ENCODE measurements at regions not wholly inside any gene's neighbourhood (a gene's known extent, or its start where the extent isn't known, plus 50 kb on each side); places are given as distances from the start of the nearest gene placed in this dataset.

DNA sequence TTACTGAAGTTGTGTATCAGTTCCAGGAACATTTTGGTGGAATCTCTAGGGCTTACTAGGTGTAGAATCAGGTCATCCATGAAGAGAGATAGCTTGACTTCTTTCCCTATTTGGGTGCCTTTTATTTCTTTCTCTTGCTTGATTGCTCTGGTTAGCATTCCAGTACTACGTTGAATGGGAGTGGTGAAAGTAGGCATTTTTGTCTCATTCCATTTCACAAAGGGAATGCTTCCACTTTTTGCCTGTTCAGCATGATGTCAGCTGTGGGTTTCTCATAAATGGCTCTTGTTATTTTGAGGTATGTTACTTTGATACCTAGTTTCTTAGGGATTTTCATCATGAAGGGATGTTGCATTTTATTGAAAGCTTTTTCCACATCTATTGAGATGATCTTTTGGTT is 195.3 kb downstream of the MOXD1 start:
- Histone ChIP-seq H3K79me2 (ENCODE audit: low read length) (no peaks in the 10 kb centered on the region), H3K4me3 (ENCODE audit: low read length) (no peak overlapping the region), H3F3A (ENCODE audit: insufficient read depth, low read length) (no peaks in the 10 kb centered on the region), H3K4me2 (ENCODE audit: low read depth, low read length) (no peak overlapping the region), H2AFZ (ENCODE audit: low read length) (no peak overlapping the region), H3K36me3 (replicated peaks; ENCODE audit: insufficient read depth, low read length) (no peaks in the 10 kb centered on the region), H3K27me3 (replicated peaks; ENCODE audit: insufficient read depth, low read length) (no peaks in the 10 kb centered on the region), H3K9me2 (replicated peaks; ENCODE audit: insufficient read depth, low read length) (no peaks in the 10 kb centered on the region), H3K4me1 (ENCODE audit: low read length) (no peaks in the 10 kb centered on the region), H4K20me1 (ENCODE audit: insufficient read depth, low read length) (no peaks in the 10 kb centered on the region), H3K9me3 (replicated peaks; ENCODE audit: insufficient read depth, low read length) (no peaks in the 10 kb centered on the region), H3K27ac (ENCODE audit: low read length) (no peak overlapping the region), H3K9ac (ENCODE audit: low read length) (no peak overlapping the region)
- no peak for TF ChIP-seq EZH2 (optimal IDR thresholded peaks at IDR 0.05; ENCODE audit: low read depth, low read length)
- no peak for TF ChIP-seq EZH2phosphoT487 (IDR thresholded peaks at IDR 0.05; ENCODE audit: low read length)
- TF ChIP-seq, protein P1, sequence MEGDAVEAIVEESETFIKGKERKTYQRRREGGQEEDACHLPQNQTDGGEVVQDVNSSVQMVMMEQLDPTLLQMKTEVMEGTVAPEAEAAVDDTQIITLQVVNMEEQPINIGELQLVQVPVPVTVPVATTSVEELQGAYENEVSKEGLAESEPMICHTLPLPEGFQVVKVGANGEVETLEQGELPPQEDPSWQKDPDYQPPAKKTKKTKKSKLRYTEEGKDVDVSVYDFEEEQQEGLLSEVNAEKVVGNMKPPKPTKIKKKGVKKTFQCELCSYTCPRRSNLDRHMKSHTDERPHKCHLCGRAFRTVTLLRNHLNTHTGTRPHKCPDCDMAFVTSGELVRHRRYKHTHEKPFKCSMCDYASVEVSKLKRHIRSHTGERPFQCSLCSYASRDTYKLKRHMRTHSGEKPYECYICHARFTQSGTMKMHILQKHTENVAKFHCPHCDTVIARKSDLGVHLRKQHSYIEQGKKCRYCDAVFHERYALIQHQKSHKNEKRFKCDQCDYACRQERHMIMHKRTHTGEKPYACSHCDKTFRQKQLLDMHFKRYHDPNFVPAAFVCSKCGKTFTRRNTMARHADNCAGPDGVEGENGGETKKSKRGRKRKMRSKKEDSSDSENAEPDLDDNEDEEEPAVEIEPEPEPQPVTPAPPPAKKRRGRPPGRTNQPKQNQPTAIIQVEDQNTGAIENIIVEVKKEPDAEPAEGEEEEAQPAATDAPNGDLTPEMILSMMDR (IDR thresholded peaks at IDR 0.05; ENCODE audit: low read length): no peak
- no peak for DNase-seq

GRCh38 chr6:132204591-132204990 is 196.7 kb downstream of the MOXD1 start:
- Histone ChIP-seq H3K4me3 (ENCODE audit: low read length) (no peak overlapping the region), H3K36me3 (replicated peaks; ENCODE audit: insufficient read depth, low read length) (no peaks in the 10 kb centered on the region), H3K9me2 (replicated peaks; ENCODE audit: insufficient read depth, low read length) (no peaks in the 10 kb centered on the region), H3K79me2 (ENCODE audit: low read length) (no peaks in the 10 kb centered on the region), H3K27ac (ENCODE audit: low read length) (no peak overlapping the region), H3F3A (ENCODE audit: insufficient read depth, low read length) (no peaks in the 10 kb centered on the region), H3K9ac (ENCODE audit: low read length) (no peak overlapping the region), H3K4me1 (ENCODE audit: low read length) (no peaks in the 10 kb centered on the region), H3K4me2 (ENCODE audit: low read depth, low read length) (no peak overlapping the region), H3K27me3 (replicated peaks; ENCODE audit: insufficient read depth, low read length) (no peaks in the 10 kb centered on the region), H4K20me1 (ENCODE audit: insufficient read depth, low read length) (no peaks in the 10 kb centered on the region), H2AFZ (ENCODE audit: low read length) (no peak overlapping the region), H3K9me3 (replicated peaks; ENCODE audit: insufficient read depth, low read length) (no peaks in the 10 kb centered on the region)
- TF ChIP-seq EZH2phosphoT487 (IDR thresholded peaks at IDR 0.05; ENCODE audit: low read length): no peak
- TF ChIP-seq EZH2 (optimal IDR thresholded peaks at IDR 0.05; ENCODE audit: low read depth, low read length): no peak
- TF ChIP-seq, protein P1 (IDR thresholded peaks at IDR 0.05; ENCODE audit: low read length): no peak
- no peak for DNase-seq

- Histone ChIP-seq H3K27me3 (replicated peaks; ENCODE audit: insufficient read depth, low read length) (no peaks in the 10 kb centered on the region), H3K36me3 (replicated peaks; ENCODE audit: insufficient read depth, low read length) (no peaks in the 10 kb centered on the region), H3F3A (ENCODE audit: insufficient read depth, low read length) (no peaks in the 10 kb centered on the region), H3K4me2 (ENCODE audit: low read depth, low read length) (no peak overlapping the region), H3K79me2 (ENCODE audit: low read length) (no peaks in the 10 kb centered on the region), H3K27ac (ENCODE audit: low read length) (no peak overlapping the region), H2AFZ (ENCODE audit: low read length) (no peak overlapping the region), H3K4me1 (ENCODE audit: low read length) (no peaks in the 10 kb centered on the region), H4K20me1 (ENCODE audit: insufficient read depth, low read length) (no peaks in the 10 kb centered on the region), H3K9me3 (replicated peaks; ENCODE audit: insufficient read depth, low read length) (no peaks in the 10 kb centered on the region), H3K9ac (ENCODE audit: low read length) (no peak overlapping the region), H3K4me3 (ENCODE audit: low read length) (no peak overlapping the region), H3K9me2 (replicated peaks; ENCODE audit: insufficient read depth, low read length) (no peaks in the 10 kb centered on the region)
- DNase-seq: no peak
- TF ChIP-seq EZH2 (optimal IDR thresholded peaks at IDR 0.05; ENCODE audit: low read depth, low read length) (no peak), EZH2phosphoT487 (IDR thresholded peaks at IDR 0.05; ENCODE audit: low read length) (no peak)
- TF ChIP-seq, protein P1 (IDR thresholded peaks at IDR 0.05; ENCODE audit: low read length): no peak
Observed at GRCh38 chr6:132202574-132202973, 198.7 kb downstream of the MOXD1 start.

All from MM.1S (cell line).